ENCODE measurements at regions not wholly inside any gene's neighbourhood (a gene's known extent, or its start where the extent isn't known, plus 50 kb on each side); places are given as distances from the start of the nearest gene placed in this dataset.

GRCh38 chrX:39450234-39450977, 647.4 kb downstream of the BCOR start (continued):
- peak; percentile 33; the same call in 1 of the 2 replicates for TF ChIP-seq TFAP4 (CRISPR knock-in tag; IDR thresholded peaks at IDR 0.05; ENCODE audit: borderline replicate concordance)
- no peak for TF ChIP-seq MEF2D (tag; conservative IDR thresholded peaks at IDR 0.05; ENCODE audit: low read depth)
- no peak for TF ChIP-seq ZNF445 (CRISPR knock-in tag; IDR thresholded peaks at IDR 0.05; ENCODE audit: low read depth)
- TF ChIP-seq ZNF140 (CRISPR knock-in tag; IDR thresholded peaks at IDR 0.05) = no peak
- no peak for TF ChIP-seq ARHGAP35 (IDR thresholded peaks at IDR 0.05; ENCODE audit: partially characterized antibody)
- TF ChIP-seq SPI1 (IDR thresholded peaks at IDR 0.05; ENCODE audit: borderline replicate concordance, low read depth, low read length) = no peak
- no peak for TF ChIP-seq ZBTB12 (CRISPR knock-in tag; IDR thresholded peaks at IDR 0.05)
- no peak for TF ChIP-seq NELFE (IDR thresholded peaks at IDR 0.05; ENCODE audit: insufficient read depth, insufficient read length)
- no peak for TF ChIP-seq NFE2L1 (tag; IDR thresholded peaks at IDR 0.05; ENCODE audit: borderline replicate concordance, low read depth)
- no peak for TF ChIP-seq PHTF2 (CRISPR knock-in tag; IDR thresholded peaks at IDR 0.05)
- TF ChIP-seq POLR2AphosphoS5 (IDR thresholded peaks at IDR 0.05; ENCODE audit: control insufficient read depth, insufficient read depth, low read depth, low read length) = no peak
- no peak for TF ChIP-seq TARDBP (IDR thresholded peaks at IDR 0.05)
- no peak for TF ChIP-seq NFYB (IDR thresholded peaks at IDR 0.05; ENCODE audit: extremely low read depth, insufficient read length)
- TF ChIP-seq GTF2E2 (tag; IDR thresholded peaks at IDR 0.05) = no peak
- no peak for TF ChIP-seq RBM14 (IDR thresholded peaks at IDR 0.05; ENCODE audit: borderline replicate concordance, insufficient read depth, low read depth, low read length)
- TF ChIP-seq, protein P1, sequence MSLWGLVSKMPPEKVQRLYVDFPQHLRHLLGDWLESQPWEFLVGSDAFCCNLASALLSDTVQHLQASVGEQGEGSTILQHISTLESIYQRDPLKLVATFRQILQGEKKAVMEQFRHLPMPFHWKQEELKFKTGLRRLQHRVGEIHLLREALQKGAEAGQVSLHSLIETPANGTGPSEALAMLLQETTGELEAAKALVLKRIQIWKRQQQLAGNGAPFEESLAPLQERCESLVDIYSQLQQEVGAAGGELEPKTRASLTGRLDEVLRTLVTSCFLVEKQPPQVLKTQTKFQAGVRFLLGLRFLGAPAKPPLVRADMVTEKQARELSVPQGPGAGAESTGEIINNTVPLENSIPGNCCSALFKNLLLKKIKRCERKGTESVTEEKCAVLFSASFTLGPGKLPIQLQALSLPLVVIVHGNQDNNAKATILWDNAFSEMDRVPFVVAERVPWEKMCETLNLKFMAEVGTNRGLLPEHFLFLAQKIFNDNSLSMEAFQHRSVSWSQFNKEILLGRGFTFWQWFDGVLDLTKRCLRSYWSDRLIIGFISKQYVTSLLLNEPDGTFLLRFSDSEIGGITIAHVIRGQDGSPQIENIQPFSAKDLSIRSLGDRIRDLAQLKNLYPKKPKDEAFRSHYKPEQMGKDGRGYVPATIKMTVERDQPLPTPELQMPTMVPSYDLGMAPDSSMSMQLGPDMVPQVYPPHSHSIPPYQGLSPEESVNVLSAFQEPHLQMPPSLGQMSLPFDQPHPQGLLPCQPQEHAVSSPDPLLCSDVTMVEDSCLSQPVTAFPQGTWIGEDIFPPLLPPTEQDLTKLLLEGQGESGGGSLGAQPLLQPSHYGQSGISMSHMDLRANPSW (CRISPR knock-in tag; IDR thresholded peaks at IDR 0.05) = no peak
- no peak for TF ChIP-seq MYBL2 (IDR thresholded peaks at IDR 0.05; ENCODE audit: low read depth)
- no peak for TF ChIP-seq MYBL2 (CRISPR knock-in tag; IDR thresholded peaks at IDR 0.05; ENCODE audit: borderline replicate concordance)
- no peak for TF ChIP-seq ZNF431 (CRISPR knock-in tag; IDR thresholded peaks at IDR 0.05)
- TF ChIP-seq ZNF3 (CRISPR knock-in tag; IDR thresholded peaks at IDR 0.05) = no peak
- peak in 1 of 2 experiments; percentile 54; a peak in 2 of 4 replicates for TF ChIP-seq CSDE1 (IDR thresholded peaks at IDR 0.05)
